ENCODE measurements at regions not wholly inside any gene's neighbourhood (a gene's known extent, or its start where the extent isn't known, plus 50 kb on each side); places are given as distances from the start of the nearest gene placed in this dataset.

DNA sequence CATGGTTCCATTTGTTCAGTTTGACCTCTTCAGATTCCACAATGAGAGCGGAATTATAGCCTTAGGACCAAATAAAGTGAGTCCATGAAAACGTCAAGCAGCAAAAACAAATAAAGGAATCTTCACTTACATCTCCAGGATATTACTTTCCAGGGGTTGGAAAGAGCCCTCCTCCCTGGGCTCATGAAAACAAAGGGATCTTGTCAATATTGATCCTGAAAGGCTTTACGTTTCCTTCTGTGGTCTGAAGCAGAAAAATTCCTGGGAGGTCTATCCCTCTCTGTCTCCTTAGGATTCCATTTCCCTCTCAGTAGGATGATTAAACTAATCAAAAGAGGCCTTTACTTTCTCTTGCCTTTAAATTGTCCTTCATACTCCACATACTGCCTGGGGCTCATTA, 293.5 kb downstream of the GPAM start:
- no peak overlapping the region for H3K27ac Mint-ChIP-seq
- no peaks in the 10 kb centered on the region for H3K27me3 Mint-ChIP-seq
- no peaks in the 10 kb centered on the region for H3K36me3 Mint-ChIP-seq (ENCODE audit: low read depth)
- H3K4me3 Mint-ChIP-seq = no peak overlapping the region
- DNase-seq = no peak
- H3K9me3 Mint-ChIP-seq = peaks cover 2% of the 10 kb centered on the region
- POLR2A ChIA-PET = no interaction called here
- CTCF ChIA-PET = no interaction called here
- H3K4me1 Mint-ChIP-seq = no peaks in the 10 kb centered on the region

GRCh38 chr10:111916011-111916410, 267.6 kb downstream of the GPAM start:
- Mint-ChIP-seq H3K4me1 (no peaks in the 10 kb centered on the region), H3K27me3 (no peaks in the 10 kb centered on the region), H3K9me3 (no peaks in the 10 kb centered on the region), H3K4me3 (no peak overlapping the region), H3K36me3 (ENCODE audit: low read depth) (no peaks in the 10 kb centered on the region), H3K27ac (no peak overlapping the region)
- POLR2A ChIA-PET = no interaction called here
- DNase-seq = no peak
- CTCF ChIA-PET = interaction anchor here (0.9 kb wide), 1 partner anchor 22 kb away, joined by 3 read pairs; no protein-coding TSS in a partner anchor

GRCh38 chr10:111921821-111922220, 261.7 kb downstream of the GPAM start:
- no peaks in the 10 kb centered on the region for H3K4me1 Mint-ChIP-seq
- CTCF ChIA-PET = no interaction called here
- no peaks in the 10 kb centered on the region for H3K27me3 Mint-ChIP-seq
- H3K9me3 Mint-ChIP-seq = no peaks in the 10 kb centered on the region
- H3K36me3 Mint-ChIP-seq (ENCODE audit: low read depth) = no peaks in the 10 kb centered on the region
- DNase-seq = no peak
- no peak overlapping the region for H3K4me3 Mint-ChIP-seq
- POLR2A ChIA-PET = no interaction called here
- H3K27ac Mint-ChIP-seq = no peak overlapping the region

DNA sequence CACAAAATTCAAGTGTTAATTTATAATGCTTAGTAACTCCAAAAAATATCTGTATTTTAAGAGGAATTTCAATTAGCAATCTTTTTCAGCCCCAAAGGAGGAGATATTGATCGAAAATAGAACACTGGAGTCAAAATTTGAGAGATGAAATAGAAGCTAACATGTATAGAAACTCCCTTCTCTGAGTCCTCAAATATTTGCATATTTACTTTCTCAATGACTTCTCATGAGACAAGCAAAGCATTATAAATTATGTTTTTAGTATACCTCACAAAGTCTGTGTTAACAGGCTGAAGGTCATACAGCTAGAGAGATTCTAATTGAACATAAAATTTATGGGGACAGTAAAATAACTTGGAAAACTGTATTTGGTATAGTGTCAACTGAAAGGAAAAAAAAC, 260.5 kb downstream of the GPAM start:
- Mint-ChIP-seq H3K36me3 (ENCODE audit: low read depth) (no peaks in the 10 kb centered on the region), H3K4me1 (no peaks in the 10 kb centered on the region), H3K27me3 (no peaks in the 10 kb centered on the region), H3K4me3 (no peak overlapping the region), H3K27ac (no peak overlapping the region), H3K9me3 (no peaks in the 10 kb centered on the region)
- no peak for DNase-seq
- ChIA-PET CTCF (no interaction called here), POLR2A (no interaction called here)

- Mint-ChIP-seq H3K4me3 (no peak overlapping the region), H3K27me3 (no peaks in the 10 kb centered on the region), H3K9me3 (no peaks in the 10 kb centered on the region), H3K27ac (no peak overlapping the region), H3K36me3 (ENCODE audit: low read depth) (no peaks in the 10 kb centered on the region), H3K4me1 (no peaks in the 10 kb centered on the region)
- DNase-seq = no peak
- ChIA-PET CTCF (no interaction called here), POLR2A (no interaction called here)
Measured at GRCh38 chr10:111926286-111926685, 257.3 kb downstream of the GPAM start.

GRCh38 chr10:111933937-111934336, 249.6 kb downstream of the GPAM start:
- POLR2A ChIA-PET = no interaction called here
- DNase-seq = no peak
- H3K27ac Mint-ChIP-seq = no peak overlapping the region

GRCh38 chr10:111934931-111935330, 248.6 kb downstream of the GPAM start:
- Mint-ChIP-seq H3K9me3 (no peaks in the 10 kb centered on the region), H3K36me3 (ENCODE audit: low read depth) (no peaks in the 10 kb centered on the region), H3K4me3 (no peak overlapping the region), H3K27me3 (no peaks in the 10 kb centered on the region), H3K27ac (no peak overlapping the region), H3K4me1 (no peaks in the 10 kb centered on the region)
- ChIA-PET CTCF (interaction anchor here (0.6 to 1.3 kb wide), 2 partner anchors 12 to 876 kb away, joined by 3 read pairs; no protein-coding TSS in a partner anchor), POLR2A (no interaction called here)
- no peak for DNase-seq

More at GRCh38 chr10:111933937-111934336, 249.6 kb downstream of the GPAM start:
- CTCF ChIA-PET = interaction anchor here (1.3 kb wide), 1 partner anchor 13 kb away, joined by 3 read pairs; no protein-coding TSS in a partner anchor
- Mint-ChIP-seq H3K36me3 (ENCODE audit: low read depth) (no peaks in the 10 kb centered on the region), H3K4me3 (no peak overlapping the region), H3K9me3 (no peaks in the 10 kb centered on the region), H3K4me1 (no peaks in the 10 kb centered on the region), H3K27me3 (no peaks in the 10 kb centered on the region)

DNA sequence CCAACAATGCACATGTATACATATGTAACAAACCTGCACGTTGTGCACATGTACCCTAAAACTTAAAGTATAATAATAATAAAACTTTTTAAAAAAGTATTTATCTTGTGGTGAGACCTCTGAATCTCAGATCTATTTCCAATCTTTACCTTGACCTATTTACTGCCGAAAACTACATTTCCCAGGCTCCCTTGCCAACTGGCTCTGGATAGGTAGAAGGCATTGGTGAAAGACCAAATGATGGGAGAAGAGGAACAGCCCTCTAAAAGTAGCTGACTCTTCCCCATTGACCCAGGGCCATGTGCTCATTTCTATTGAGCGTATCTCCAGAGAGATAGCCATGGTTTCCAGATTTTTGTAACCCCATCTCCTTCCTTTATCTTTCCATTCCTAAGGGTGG, 247.4 kb downstream of the GPAM start:
- POLR2A ChIA-PET = no interaction called here
- no peaks in the 10 kb centered on the region for H3K27me3 Mint-ChIP-seq
- no peak overlapping the region for H3K4me3 Mint-ChIP-seq
- H3K36me3 Mint-ChIP-seq (ENCODE audit: low read depth) = no peaks in the 10 kb centered on the region
- no peak for DNase-seq
- CTCF ChIA-PET = no interaction called here
- H3K4me1 Mint-ChIP-seq = no peaks in the 10 kb centered on the region
- H3K9me3 Mint-ChIP-seq = no peaks in the 10 kb centered on the region
- no peak overlapping the region for H3K27ac Mint-ChIP-seq

GRCh38 chr10:111944331-111944730, 239.2 kb downstream of the GPAM start:
- POLR2A ChIA-PET = no interaction called here
- H3K36me3 Mint-ChIP-seq (ENCODE audit: low read depth) = no peaks in the 10 kb centered on the region
- CTCF ChIA-PET = interaction anchor here (0.6 kb wide), 1 partner anchor 1669 kb away, joined by 3 read pairs; no protein-coding TSS in a partner anchor
- H3K4me3 Mint-ChIP-seq = no peak overlapping the region
- no peak for DNase-seq
- peaks cover 7% of the 10 kb centered on the region for H3K9me3 Mint-ChIP-seq
- H3K27ac Mint-ChIP-seq = no peak overlapping the region
- H3K4me1 Mint-ChIP-seq = no peaks in the 10 kb centered on the region
- H3K27me3 Mint-ChIP-seq = no peaks in the 10 kb centered on the region

DNA sequence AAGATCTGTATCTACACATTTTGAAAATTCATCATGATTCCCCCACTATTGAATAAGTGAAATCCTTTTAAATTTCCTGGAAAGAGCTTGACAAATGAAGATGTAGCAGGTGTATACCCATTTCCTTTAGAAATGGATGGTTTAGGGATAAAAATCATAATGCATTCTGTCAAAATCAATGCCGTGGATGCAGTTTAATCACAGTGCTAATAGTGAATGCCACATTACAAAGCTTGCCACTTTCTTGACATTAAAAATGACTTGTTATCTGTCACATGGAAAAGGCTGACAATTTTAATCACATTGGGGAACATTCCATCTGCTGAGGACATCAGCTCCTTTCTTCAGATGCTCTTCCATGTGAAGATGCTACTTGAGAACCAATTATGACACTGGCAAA, 229.6 kb downstream of the GPAM start:
- Mint-ChIP-seq H3K4me3 (no peak overlapping the region), H3K9me3 (peaks cover 8% of the 10 kb centered on the region), H3K27ac (no peak overlapping the region), H3K36me3 (ENCODE audit: low read depth) (no peaks in the 10 kb centered on the region), H3K27me3 (no peaks in the 10 kb centered on the region), H3K4me1 (no peaks in the 10 kb centered on the region)
- DNase-seq = no peak
- ChIA-PET POLR2A (no interaction called here), CTCF (no interaction called here)

- DNase-seq = no peak
- ChIA-PET POLR2A (no interaction called here), CTCF (no interaction called here)
- H3K4me1 Mint-ChIP-seq = no peaks in the 10 kb centered on the region
- peaks cover 8% of the 10 kb centered on the region for H3K9me3 Mint-ChIP-seq
- H3K4me3 Mint-ChIP-seq = no peak overlapping the region
- H3K36me3 Mint-ChIP-seq (ENCODE audit: low read depth) = no peaks in the 10 kb centered on the region
- no peak overlapping the region for H3K27ac Mint-ChIP-seq
- H3K27me3 Mint-ChIP-seq = no peaks in the 10 kb centered on the region
Measured at GRCh38 chr10:111954386-111954785, 229.2 kb downstream of the GPAM start.

DNA sequence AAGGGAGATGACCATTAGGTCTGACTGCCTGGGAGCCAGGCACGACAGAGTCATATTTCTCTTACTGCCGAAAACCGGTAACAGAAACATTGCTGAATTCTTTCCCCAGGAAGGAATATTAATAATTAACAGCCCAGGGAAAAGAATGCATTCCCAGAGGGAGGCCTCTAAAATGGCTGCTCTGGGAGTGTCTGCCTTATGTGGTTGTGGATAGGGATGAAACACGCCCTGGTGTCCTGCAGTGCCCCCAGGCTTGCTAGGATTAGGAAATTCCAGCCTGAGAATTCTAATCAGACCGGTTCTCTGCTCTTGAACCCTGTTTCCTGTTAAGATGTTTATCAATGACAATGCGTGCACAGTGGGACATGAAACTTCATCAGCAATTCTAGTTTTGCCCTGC, 226.7 kb downstream of the GPAM start:
- DNase-seq = no peak
- Mint-ChIP-seq H3K27me3 (no peaks in the 10 kb centered on the region), H3K27ac (no peak overlapping the region), H3K4me3 (no peak overlapping the region), H3K9me3 (peaks cover 8% of the 10 kb centered on the region), H3K36me3 (ENCODE audit: low read depth) (no peaks in the 10 kb centered on the region), H3K4me1 (no peaks in the 10 kb centered on the region)
- POLR2A ChIA-PET = no interaction called here
- CTCF ChIA-PET = no interaction called here

GRCh38 chr10:111962951-111963350, 220.6 kb downstream of the GPAM start:
- H3K36me3 Mint-ChIP-seq (ENCODE audit: low read depth) = no peaks in the 10 kb centered on the region
- no peaks in the 10 kb centered on the region for H3K4me1 Mint-ChIP-seq
- DNase-seq = no peak
- ChIA-PET POLR2A (no interaction called here), CTCF (interaction anchor here (0.7 kb wide), 1 partner anchor 138 kb away, joined by 3 read pairs; no protein-coding TSS in a partner anchor)
- no peak overlapping the region for H3K27ac Mint-ChIP-seq
- no peaks in the 10 kb centered on the region for H3K27me3 Mint-ChIP-seq
- H3K9me3 Mint-ChIP-seq = peaks cover 2% of the 10 kb centered on the region
- H3K4me3 Mint-ChIP-seq = no peak overlapping the region

DNA sequence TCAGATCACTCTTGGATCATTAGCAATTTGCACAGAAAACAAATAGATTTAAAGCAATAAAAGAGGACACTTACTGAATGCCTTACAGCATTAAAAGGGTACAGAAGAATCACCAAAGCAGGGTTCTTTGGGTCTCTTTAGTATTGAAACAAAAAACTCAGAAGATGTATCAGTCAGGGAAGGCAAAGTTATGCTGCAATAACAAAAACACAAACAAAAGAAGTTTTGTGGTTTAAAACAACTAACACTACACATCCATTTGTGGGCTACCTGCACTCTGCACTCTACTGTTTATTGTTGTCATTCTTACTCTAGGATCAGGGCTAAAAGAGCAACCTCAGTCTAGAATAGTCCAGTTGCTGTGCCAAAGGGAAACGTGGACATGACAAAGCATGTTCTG, 216.4 kb downstream of the GPAM start:
- no peak for DNase-seq
- H3K4me3 Mint-ChIP-seq = no peak overlapping the region
- ChIA-PET POLR2A (no interaction called here), CTCF (no interaction called here)
- no peaks in the 10 kb centered on the region for H3K4me1 Mint-ChIP-seq
- peaks cover 2% of the 10 kb centered on the region for H3K9me3 Mint-ChIP-seq
- H3K27ac Mint-ChIP-seq = no peak overlapping the region
- no peaks in the 10 kb centered on the region for H3K36me3 Mint-ChIP-seq (ENCODE audit: low read depth)
- H3K27me3 Mint-ChIP-seq = no peaks in the 10 kb centered on the region
